IPS DF 6.9 (cell line): ENCODE measurements at regions not wholly inside any gene's neighbourhood (a gene's known extent, or its start where the extent isn't known, plus 50 kb on each side); places are given as distances from the start of the nearest gene placed in this dataset.

Experiments used
- DNase-seq: peaks from one replicate; pipeline ENCODE4 v3.0.0-alpha.2; 2013; ENCODE audit warnings: low read depth, low spot score
- H3K27ac ChIP-seq: one replicate; pipeline ENCODE4 v1.5.1; 2013; ENCODE audit warnings: low read length, control low read depth
- H3K27me3 ChIP-seq: 2 replicates; pipeline ENCODE4 v1.6.1; 2013; ENCODE audit warnings: mild to moderate bottlenecking, low read length; ENCODE audit not compliant: control insufficient read depth, insufficient read depth
- H3K36me3 ChIP-seq: 2 replicates; pipeline ENCODE4 v1.6.1; 2013; ENCODE audit warnings: low read length; ENCODE audit not compliant: control insufficient read depth, insufficient read depth
- H3K4me1 ChIP-seq: 2 replicates; pipeline ENCODE4 v1.6.1; 2013; ENCODE audit warnings: low read length; ENCODE audit not compliant: control insufficient read depth, insufficient read depth
- H3K4me3 ChIP-seq: 2 replicates; pipeline ENCODE4 v1.5.1; 2013; ENCODE audit warnings: mild to moderate bottlenecking, low read length
- H3K9me3 ChIP-seq: 2 replicates; pipeline ENCODE4 v1.6.1; 2013; ENCODE audit warnings: low read length, inconsistent platforms; ENCODE audit not compliant: control insufficient read depth, insufficient read depth
- WGBS: extraction: QIAGEN DNeasy Blood & Tissue Kit; methylation state at CpG from one replicate; pipeline ENCODE4 v1.1.7; 2013; ENCODE audit warnings: mixed read lengths, missing lambda C conversion rate; ENCODE audit not compliant: insufficient read length, insufficient coverage; 5-methylcytosine and 5-hydroxymethylcytosine counted together

DNA sequence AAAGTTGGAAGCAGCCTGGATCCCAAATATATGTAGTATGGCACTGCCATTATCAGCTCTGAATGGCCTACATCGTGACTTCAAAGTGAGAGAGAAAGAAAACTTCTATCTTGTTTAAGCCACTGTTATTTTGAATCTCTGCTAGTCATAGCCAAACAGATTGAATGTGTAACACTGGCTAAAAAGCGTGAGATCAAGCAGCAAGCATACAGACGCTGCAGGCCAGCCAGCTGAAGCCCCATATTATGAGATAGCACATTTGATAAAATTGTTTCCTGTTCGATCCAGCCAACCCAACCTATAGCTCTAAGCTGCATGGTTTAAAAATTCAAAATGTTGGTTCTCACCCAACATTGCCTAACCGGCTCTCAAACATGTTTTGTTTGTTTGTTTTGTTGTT is 95.0 kb downstream of the DUSP6 start:
- WGBS = no CpG with 5 or more reads among the region's 5 CpGs
- Histone ChIP-seq H3K36me3 (no peaks in the 10 kb centered on the region), H3K4me3 (no peak overlapping the region), H3K4me1 (no peaks in the 10 kb centered on the region), H3K9me3 (no peaks in the 10 kb centered on the region), H3K27ac (no peak overlapping the region), H3K27me3 (no peaks in the 10 kb centered on the region)
- no peak for DNase-seq

- no peak for DNase-seq
- Histone ChIP-seq H3K27ac (no peak overlapping the region), H3K4me1 (no peaks in the 10 kb centered on the region), H3K36me3 (no peaks in the 10 kb centered on the region), H3K9me3 (no peaks in the 10 kb centered on the region), H3K27me3 (no peaks in the 10 kb centered on the region), H3K4me3 (no peak overlapping the region)
- WGBS = no CpG with 5 or more reads among the region's 1 CpG
Observed at GRCh38 chr12:89256060-89256459, 96.2 kb downstream of the DUSP6 start.

GRCh38 chr12:89253488-89253887 is 98.8 kb downstream of the DUSP6 start:
- no peaks in the 10 kb centered on the region for H3K27me3 ChIP-seq
- no peak overlapping the region for H3K4me3 ChIP-seq
- H3K36me3 ChIP-seq = no peaks in the 10 kb centered on the region
- DNase-seq = no peak
- no peak overlapping the region for H3K27ac ChIP-seq
- no CpG with 5 or more reads among the region's 1 CpG for WGBS
- no peaks in the 10 kb centered on the region for H3K4me1 ChIP-seq
- no peaks in the 10 kb centered on the region for H3K9me3 ChIP-seq

- Histone ChIP-seq H3K9me3 (no peaks in the 10 kb centered on the region), H3K36me3 (no peaks in the 10 kb centered on the region), H3K27ac (no peak overlapping the region), H3K27me3 (no peaks in the 10 kb centered on the region), H3K4me1 (no peaks in the 10 kb centered on the region), H3K4me3 (no peak overlapping the region)
- WGBS = no CpG with 5 or more reads among the region's 4 CpGs
- DNase-seq = no peak
Observed at GRCh38 chr12:89252284-89252683, 100.0 kb downstream of the DUSP6 start.

- Histone ChIP-seq H3K9me3 (no peaks in the 10 kb centered on the region), H3K27me3 (peaks cover under 1% of the 10 kb centered on the region; the same call in 1 of the 2 replicates), H3K27ac (no peak overlapping the region), H3K4me1 (no peaks in the 10 kb centered on the region; the same call in 1 of the 2 replicates), H3K4me3 (no peak overlapping the region), H3K36me3 (no peaks in the 10 kb centered on the region)
- no peak for DNase-seq
- no CpG with 5 or more reads among the region's 6 CpGs for WGBS
Observed at GRCh38 chr12:89251342-89252271, 100.7 kb downstream of the DUSP6 start.

DNA sequence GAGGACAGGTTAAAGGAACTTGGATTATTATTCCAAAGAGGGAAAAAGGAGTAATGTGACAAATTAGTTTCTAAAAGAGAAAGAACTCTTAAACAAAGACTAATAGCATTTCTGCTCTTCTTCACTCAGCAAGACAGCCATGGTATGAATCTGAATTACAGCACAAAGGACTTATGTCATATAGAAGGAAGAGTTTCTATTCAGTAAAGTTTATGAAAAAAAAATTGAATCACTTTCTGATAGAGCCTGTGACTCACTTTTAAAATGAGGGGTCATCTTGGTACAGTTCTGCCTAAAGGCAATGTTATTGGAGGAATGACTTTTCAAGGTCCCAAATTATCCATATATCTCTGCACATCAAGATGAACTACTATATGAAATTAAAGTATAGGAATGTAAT is 101.7 kb downstream of the DUSP6 start:
- DNase-seq = no peak
- Histone ChIP-seq H3K9me3 (no peaks in the 10 kb centered on the region), H3K27me3 (peaks cover 2% of the 10 kb centered on the region; the same call in 1 of the 2 replicates), H3K27ac (no peak overlapping the region), H3K4me1 (no peaks in the 10 kb centered on the region; the same call in 1 of the 2 replicates), H3K36me3 (no peaks in the 10 kb centered on the region), H3K4me3 (no peak overlapping the region)

DNA sequence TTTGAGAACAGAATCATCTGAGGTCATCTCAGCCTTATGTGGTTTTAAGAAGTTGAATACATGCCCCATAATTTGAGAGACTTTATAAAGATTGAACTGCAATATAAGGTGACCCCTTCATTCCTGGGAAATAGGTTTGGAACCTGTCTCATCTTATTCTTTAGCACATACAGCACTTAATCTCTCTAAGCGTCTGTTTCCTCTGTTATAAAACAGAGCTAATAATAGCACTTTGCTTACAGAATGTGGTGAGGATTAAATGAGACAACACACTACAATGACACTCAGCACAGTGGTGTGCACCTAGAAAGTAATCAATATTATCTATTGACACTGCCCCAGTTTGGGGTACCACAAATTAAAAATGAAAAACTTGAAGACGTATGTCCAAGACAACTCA is 102.1 kb downstream of the DUSP6 start:
- no peaks in the 10 kb centered on the region for H3K9me3 ChIP-seq
- H3K27me3 ChIP-seq = peaks cover 2% of the 10 kb centered on the region; the same call in 1 of the 2 replicates
- H3K4me3 ChIP-seq = no peak overlapping the region
- no peaks in the 10 kb centered on the region for H3K36me3 ChIP-seq
- no CpG with 5 or more reads among the region's 2 CpGs for WGBS
- H3K4me1 ChIP-seq = no peaks in the 10 kb centered on the region; the same call in 1 of the 2 replicates
- no peak for DNase-seq
- no peak overlapping the region for H3K27ac ChIP-seq

DNA sequence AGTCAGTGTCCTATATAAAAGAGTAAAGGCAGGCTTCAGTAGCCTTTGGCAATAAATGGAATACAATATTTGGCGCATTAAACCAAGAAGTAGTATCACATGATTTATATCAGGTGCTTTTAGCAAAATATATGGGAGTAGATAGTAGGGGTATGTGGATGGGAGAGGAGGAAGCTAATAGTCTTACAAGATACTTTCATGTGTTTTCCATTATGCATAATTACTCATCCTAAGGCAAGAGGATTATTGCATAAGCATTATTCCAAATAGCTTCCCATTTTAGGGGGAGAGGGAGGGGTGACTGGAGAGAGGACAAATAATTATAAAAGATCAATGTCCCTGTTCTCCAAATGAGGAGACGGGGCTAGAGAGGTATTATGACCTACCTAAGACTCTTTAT is 104.3 kb downstream of the DUSP6 start:
- H3K4me1 ChIP-seq = peaks cover 2% of the 10 kb centered on the region; the same call in 1 of the 2 replicates
- DNase-seq = no peak
- H3K27me3 ChIP-seq = peaks cover 2% of the 10 kb centered on the region; the same call in 1 of the 2 replicates
- WGBS = no CpG with 5 or more reads among the region's 2 CpGs
- no peak overlapping the region for H3K27ac ChIP-seq
- H3K36me3 ChIP-seq = no peaks in the 10 kb centered on the region
- H3K9me3 ChIP-seq = no peaks in the 10 kb centered on the region
- H3K4me3 ChIP-seq = no peak overlapping the region

DNA sequence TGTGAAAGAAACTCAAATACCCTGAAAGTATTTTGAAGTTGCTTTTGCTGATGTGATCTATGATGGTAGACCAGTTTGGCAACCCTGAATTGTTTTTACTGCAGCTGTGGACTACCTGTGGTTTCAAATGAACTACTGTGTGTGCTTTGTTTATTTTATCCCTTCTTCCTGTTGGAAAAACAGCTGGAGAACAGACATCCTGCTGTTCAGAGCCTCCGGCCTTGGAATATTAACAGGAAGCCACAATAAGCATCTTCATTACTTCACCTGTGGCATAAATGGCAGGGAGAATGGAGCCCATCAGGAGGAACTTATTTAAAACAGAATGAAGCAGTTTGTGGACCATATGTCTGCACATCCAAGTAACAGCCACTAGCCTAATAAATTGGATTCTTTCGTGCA is 104.8 kb downstream of the DUSP6 start:
- Histone ChIP-seq H3K4me3 (no peak overlapping the region), H3K36me3 (no peaks in the 10 kb centered on the region), H3K27ac (no peak overlapping the region), H3K4me1 (peaks cover 2% of the 10 kb centered on the region; the same call in 1 of the 2 replicates), H3K9me3 (no peaks in the 10 kb centered on the region), H3K27me3 (peaks cover 2% of the 10 kb centered on the region; the same call in 1 of the 2 replicates)
- WGBS = no CpG with 5 or more reads among the region's 2 CpGs
- DNase-seq = peak; percentile 43

- Histone ChIP-seq H3K9me3 (no peaks in the 10 kb centered on the region), H3K4me3 (no peak overlapping the region), H3K27ac (no peak overlapping the region), H3K36me3 (no peaks in the 10 kb centered on the region), H3K27me3 (peaks cover 2% of the 10 kb centered on the region; the same call in 1 of the 2 replicates), H3K4me1 (peaks cover 2% of the 10 kb centered on the region; the same call in 1 of the 2 replicates)
- DNase-seq = no peak
- no CpG with 5 or more reads among the region's 5 CpGs for WGBS
Observed at GRCh38 chr12:89245090-89245489, 107.2 kb downstream of the DUSP6 start.
